AG09309 (cell line): ENCODE measurements at regions not wholly inside any gene's neighbourhood (a gene's known extent, or its start where the extent isn't known, plus 50 kb on each side); places are given as distances from the start of the nearest gene placed in this dataset.

Experiments
- DNase-seq: peaks from one replicate; pipeline ENCODE4 v3.0.0-alpha.2; 2010; ENCODE audit warnings: low read depth
- H3K4me3 ChIP-seq: 2 replicates; pipeline ENCODE4 v1.5.1; 2011; ENCODE audit warnings: mild to moderate bottlenecking, low read depth, low read length, moderate library complexity; ENCODE audit not compliant: control insufficient read depth
- TF ChIP-seq, protein P1 (sequence below): IDR thresholded peaks from 2 replicates; pipeline ENCODE4 v1.5.1; 2011; ENCODE audit warnings: mild to moderate bottlenecking, low read depth, low read length, inconsistent platforms; ENCODE audit not compliant: insufficient read depth, control insufficient read depth; ENCODE audit errors: missing control alignments

DNA sequence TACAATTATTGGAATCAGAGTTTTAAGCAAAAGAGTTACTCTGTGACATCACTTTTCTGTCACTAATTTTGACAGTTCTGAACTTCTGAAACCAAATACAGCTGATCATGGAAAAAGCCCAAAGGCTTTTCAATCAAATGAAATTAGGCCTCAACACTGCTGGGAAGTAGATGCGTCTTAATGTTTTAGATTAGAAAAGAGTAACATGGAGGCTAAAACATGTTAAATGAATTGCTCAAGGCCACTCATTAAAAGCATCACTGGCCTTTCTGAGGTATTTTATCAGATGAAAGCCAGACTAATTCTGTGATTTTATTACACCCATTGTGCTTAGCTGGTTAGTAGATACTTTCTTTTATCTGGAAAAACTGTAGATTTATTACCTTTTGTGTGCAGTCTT lies 672.6 kb downstream of the CENPC start:
- H3K4me3 ChIP-seq, result no peak overlapping the region
- DNase-seq, result no peak
- TF ChIP-seq, protein P1, sequence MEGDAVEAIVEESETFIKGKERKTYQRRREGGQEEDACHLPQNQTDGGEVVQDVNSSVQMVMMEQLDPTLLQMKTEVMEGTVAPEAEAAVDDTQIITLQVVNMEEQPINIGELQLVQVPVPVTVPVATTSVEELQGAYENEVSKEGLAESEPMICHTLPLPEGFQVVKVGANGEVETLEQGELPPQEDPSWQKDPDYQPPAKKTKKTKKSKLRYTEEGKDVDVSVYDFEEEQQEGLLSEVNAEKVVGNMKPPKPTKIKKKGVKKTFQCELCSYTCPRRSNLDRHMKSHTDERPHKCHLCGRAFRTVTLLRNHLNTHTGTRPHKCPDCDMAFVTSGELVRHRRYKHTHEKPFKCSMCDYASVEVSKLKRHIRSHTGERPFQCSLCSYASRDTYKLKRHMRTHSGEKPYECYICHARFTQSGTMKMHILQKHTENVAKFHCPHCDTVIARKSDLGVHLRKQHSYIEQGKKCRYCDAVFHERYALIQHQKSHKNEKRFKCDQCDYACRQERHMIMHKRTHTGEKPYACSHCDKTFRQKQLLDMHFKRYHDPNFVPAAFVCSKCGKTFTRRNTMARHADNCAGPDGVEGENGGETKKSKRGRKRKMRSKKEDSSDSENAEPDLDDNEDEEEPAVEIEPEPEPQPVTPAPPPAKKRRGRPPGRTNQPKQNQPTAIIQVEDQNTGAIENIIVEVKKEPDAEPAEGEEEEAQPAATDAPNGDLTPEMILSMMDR, result no peak

DNA sequence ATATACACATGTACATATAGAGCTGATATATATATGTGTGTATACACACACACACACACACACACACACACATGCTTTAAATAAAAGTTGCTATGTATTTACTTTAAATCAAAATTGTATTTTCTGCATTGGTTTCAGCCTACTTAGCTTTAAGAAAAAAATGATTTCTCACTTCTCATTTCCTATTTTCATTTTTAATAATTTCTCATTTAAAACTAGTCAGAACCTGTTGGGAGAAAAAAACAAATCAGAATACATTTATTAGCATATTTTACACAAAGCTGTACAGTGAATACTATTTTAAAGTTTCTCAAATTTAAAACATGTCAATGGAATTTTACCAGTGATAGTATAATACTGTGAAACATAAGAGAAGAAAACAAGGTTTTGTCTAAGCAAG lies 681.8 kb downstream of the CENPC start:
- H3K4me3 ChIP-seq, result no peak overlapping the region
- no peak for DNase-seq
- TF ChIP-seq, protein P1, result no peak

DNA sequence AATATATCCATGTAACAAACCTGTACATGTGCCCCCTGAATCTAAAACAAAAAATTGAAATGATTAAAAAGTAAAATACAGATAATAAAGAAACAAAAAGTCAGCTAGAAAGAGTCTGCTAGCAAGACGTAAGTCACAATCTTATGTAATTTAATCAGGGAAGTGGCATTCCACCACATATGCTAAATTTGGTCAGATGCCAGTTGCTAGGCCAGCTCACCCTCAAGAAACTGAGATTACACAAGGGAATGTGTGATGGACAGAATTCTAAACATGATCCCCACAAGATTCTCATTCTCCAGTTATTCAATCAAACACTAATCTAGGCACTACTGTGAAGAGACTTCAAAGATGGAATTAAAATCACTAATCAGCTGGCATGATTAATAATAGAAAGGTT lies 689.3 kb downstream of the CENPC start:
- H3K4me3 ChIP-seq, result no peak overlapping the region
- DNase-seq, result no peak
- TF ChIP-seq, protein P1, result no peak

DNA sequence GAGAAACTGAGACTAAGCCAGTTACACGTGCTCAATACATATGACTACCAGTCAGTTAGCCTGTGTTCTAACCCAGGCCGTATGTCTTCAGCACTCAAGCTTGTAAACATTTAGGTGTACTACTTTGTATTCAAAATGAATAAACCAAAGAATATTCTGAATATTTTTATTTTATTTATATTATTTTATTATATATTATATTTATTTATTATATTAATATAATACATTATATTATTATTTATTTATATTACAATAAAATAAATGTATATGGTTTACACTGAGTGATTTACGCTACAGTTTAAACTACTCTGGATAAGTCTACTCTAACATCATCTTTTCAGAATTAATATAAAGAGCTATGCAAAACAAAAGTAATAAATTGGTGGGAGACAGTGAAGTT lies 691.5 kb downstream of the CENPC start:
- no peak for DNase-seq
- TF ChIP-seq, protein P1, result no peak
- H3K4me3 ChIP-seq, result no peak overlapping the region

DNA sequence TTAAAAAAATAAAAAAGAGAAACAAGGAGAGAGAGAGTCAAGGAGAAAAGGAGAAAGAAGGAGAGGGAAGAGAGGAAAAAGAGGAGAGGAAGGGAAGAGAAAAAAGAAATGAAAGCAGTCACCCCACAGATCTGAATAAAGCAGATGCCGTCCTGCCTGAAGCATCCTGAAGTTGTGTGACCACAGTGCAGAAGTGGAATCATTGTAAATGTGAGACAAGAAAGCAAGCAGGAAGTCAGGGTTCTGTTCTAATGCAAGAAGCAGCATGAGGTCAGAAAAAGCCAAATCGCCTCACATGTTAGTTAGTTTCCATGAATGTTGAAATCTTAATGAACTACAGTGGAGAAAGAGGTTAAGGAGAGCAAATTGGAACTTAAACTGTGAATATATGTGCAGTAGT lies 692.5 kb downstream of the CENPC start:
- TF ChIP-seq, protein P1, result no peak
- no peak overlapping the region for H3K4me3 ChIP-seq
- DNase-seq, result no peak

DNA sequence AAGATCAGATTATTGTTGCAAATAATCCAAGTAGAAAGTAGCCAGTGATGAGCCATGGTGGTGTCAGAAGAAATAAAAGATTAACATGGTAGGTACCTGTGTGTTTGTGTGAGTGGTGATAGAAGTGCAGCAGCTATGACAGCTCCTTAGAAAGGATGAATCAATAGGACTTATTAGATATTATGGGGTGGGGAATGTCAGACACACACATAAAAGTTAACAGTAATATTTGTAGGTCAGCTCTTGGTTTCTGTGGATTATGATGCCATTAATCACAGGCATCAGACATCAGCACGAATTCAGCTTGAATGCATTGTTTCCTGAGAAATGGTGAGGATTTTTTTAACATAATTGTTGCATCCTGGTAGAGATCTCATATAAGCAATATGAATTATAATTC lies 695.7 kb downstream of the CENPC start:
- H3K4me3 ChIP-seq, result no peak overlapping the region
- TF ChIP-seq, protein P1, result no peak
- no peak for DNase-seq

DNA sequence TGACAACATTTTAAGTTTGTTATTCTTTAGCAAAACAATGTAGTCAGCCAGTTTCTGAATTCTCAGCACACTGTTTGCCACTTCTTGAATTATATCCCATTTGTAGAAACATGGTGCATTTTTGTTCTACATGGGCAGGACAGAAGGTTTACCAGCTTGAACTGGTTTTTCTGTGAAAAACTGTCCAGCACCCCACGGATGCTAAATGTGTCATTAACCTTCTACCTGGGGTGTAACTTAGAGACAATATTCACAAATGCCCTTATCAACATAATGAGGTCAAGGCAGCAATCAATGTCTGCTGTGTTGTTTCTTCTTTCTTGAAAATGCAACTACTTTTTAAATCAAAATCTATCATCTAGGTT lies 702.6 kb downstream of the CENPC start:
- no peak for DNase-seq
- H3K4me3 ChIP-seq, result no peak overlapping the region
- TF ChIP-seq, protein P1, result no peak
